OCI-LY3 (cell line): ENCODE measurements at regions not wholly inside any gene's neighbourhood (a gene's known extent, or its start where the extent isn't known, plus 50 kb on each side); places are given as distances from the start of the nearest gene placed in this dataset.

Experiments used
- H2AFZ ChIP-seq: fragments of 200-600, 300-600 bp; shearing (Covaris generic); 2 replicates; pipeline ENCODE4 v1.6.0; 2014; ENCODE audit warnings: antibody characterized with exemption, low read depth, low read length
- H3K27ac ChIP-seq: fragments of 200-600, 300-600 bp; sonication (generic); 2 replicates; pipeline ENCODE4 v1.5.1; 2014; ENCODE audit warnings: mild to moderate bottlenecking, low read length, moderate library complexity, mixed read lengths
- H3K27me3 ChIP-seq: fragments of 200-600, 300-600 bp; sonication (generic); 2 replicates; pipeline ENCODE4 v1.6.1; 2014; ENCODE audit warnings: low read depth, low read length, mixed read lengths
- H3K36me3 ChIP-seq: fragments of 200-600, 300-600 bp; sonication (generic); replicated peaks from 2 replicates; pipeline ENCODE3; 2014; ENCODE audit warnings: low read depth, low read length, mixed read lengths
- H3K4me1 ChIP-seq: fragments of 300-600, 200-600 bp; sonication (generic); 2 replicates; pipeline ENCODE4 v1.6.1; 2014; ENCODE audit warnings: low read length, mixed read lengths
- H3K4me2 ChIP-seq: fragments of 200-600, 300-600 bp; sonication (generic); 2 replicates; pipeline ENCODE4 v1.6.1; 2014; ENCODE audit warnings: low read length, mixed read lengths
- H3K4me3 ChIP-seq: fragments of 300-600, 200-600 bp; sonication (generic); 2 replicates; pipeline ENCODE4 v1.5.1; 2014; ENCODE audit warnings: antibody characterized with exemption, mild to moderate bottlenecking, low read length, moderate library complexity
- H3K79me2 ChIP-seq: fragments of 300-600, 200-600 bp; shearing (Covaris generic); 2 replicates; pipeline ENCODE4 v1.6.1; 2014; ENCODE audit warnings: mild to moderate bottlenecking, low read length, mixed read lengths
- H3K9ac ChIP-seq: fragments of 300-600, 200-600 bp; shearing (Covaris generic); 2 replicates; pipeline ENCODE4 v1.6.0; 2014; ENCODE audit warnings: mild to moderate bottlenecking, low read length, moderate library complexity
- H3K9me3 ChIP-seq: fragments of 200-600, 300-600 bp; shearing (Covaris generic); 2 replicates; pipeline ENCODE4 v1.6.1; 2014; ENCODE audit warnings: low read length, mixed read lengths; ENCODE audit not compliant: insufficient read depth
- H4K20me1 ChIP-seq: fragments of 200-600, 300-600 bp; sonication (generic); 2 replicates; pipeline ENCODE4 v1.6.1; 2016; ENCODE audit warnings: low read length, mixed read lengths; ENCODE audit not compliant: insufficient read depth
- EZH2phosphoT487 ChIP-seq: fragments of 200-600 bp; shearing (Covaris generic); IDR thresholded peaks from 2 replicates; pipeline ENCODE4 v1.6.1; 2018; ENCODE audit warnings: antibody characterized with exemption, mixed run types, low read depth
- TF ChIP-seq, protein P1 (sequence below): fragments of 200-600, 300-600 bp; sonication (generic); IDR thresholded peaks from 2 replicates; pipeline ENCODE4 v1.5.1; 2014; ENCODE audit warnings: antibody characterized with exemption, low read length, low read depth

DNA sequence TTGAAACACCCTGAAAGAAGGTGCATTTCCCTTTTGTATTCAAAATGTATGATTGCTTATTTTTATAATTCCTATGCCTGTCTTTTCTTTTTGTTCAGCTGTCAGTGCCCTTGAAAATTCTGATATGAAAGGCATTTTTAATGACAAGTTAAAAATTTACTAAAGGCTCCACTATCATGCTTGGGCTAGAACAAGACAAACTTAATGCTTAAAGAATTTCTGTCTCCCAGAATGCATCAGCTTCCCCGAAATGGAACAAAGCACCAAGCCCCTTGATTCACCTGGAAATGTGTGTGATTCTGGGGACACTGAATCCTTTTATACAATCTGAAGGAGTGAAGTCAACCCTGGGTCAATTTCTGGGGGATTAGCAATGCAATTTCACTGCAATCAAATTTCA is 457.5 kb downstream of the LMO4 start:
- no peaks in the 10 kb centered on the region; the same call in 1 of the 2 replicates for H3K4me1 ChIP-seq
- H2AFZ ChIP-seq: no peak overlapping the region
- H3K4me2 ChIP-seq: no peak overlapping the region
- no peaks in the 10 kb centered on the region; the same call in 1 of the 2 replicates for H3K27me3 ChIP-seq
- TF ChIP-seq, protein P1, sequence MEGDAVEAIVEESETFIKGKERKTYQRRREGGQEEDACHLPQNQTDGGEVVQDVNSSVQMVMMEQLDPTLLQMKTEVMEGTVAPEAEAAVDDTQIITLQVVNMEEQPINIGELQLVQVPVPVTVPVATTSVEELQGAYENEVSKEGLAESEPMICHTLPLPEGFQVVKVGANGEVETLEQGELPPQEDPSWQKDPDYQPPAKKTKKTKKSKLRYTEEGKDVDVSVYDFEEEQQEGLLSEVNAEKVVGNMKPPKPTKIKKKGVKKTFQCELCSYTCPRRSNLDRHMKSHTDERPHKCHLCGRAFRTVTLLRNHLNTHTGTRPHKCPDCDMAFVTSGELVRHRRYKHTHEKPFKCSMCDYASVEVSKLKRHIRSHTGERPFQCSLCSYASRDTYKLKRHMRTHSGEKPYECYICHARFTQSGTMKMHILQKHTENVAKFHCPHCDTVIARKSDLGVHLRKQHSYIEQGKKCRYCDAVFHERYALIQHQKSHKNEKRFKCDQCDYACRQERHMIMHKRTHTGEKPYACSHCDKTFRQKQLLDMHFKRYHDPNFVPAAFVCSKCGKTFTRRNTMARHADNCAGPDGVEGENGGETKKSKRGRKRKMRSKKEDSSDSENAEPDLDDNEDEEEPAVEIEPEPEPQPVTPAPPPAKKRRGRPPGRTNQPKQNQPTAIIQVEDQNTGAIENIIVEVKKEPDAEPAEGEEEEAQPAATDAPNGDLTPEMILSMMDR: no peak
- H3K9me3 ChIP-seq: no peaks in the 10 kb centered on the region
- no peak overlapping the region for H3K9ac ChIP-seq
- no peak overlapping the region for H3K27ac ChIP-seq
- no peaks in the 10 kb centered on the region for H4K20me1 ChIP-seq
- H3K4me3 ChIP-seq: no peak overlapping the region
- H3K36me3 ChIP-seq: no peaks in the 10 kb centered on the region
- no peaks in the 10 kb centered on the region for H3K79me2 ChIP-seq

DNA sequence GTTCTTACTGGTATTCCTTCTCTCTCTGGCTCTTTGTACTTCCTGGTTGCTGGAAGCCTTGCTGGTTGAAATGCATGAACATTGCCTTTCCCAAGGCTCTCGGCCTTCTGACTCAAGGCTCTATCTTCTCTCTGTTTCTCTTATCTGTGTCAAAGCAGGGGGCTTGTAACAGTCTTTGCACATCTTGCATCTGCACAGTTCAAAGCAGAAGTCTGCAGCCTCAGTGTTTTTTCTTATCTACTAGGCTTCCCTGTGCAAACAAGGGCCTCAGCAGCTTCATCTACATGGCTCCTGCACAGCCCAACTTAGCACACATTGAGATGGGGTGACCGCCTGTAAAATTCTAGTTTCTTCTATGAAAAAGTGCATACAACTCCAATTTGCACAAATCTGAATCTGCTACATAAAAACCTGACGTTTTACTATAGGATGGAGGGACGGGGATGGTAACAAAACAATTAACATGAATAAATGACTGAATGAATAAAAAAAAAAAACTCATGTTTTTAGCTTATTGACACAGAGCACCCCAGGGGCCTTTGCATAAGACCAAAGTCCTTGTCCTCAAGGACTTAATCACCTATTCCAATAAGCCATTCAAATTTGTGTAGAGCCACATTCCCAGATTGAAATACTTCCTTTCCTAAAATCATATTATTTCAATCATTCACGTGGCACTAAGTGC is 458.3 kb downstream of the LMO4 start:
- no peak overlapping the region for H2AFZ ChIP-seq
- no peak overlapping the region for H3K27ac ChIP-seq
- no peaks in the 10 kb centered on the region for H4K20me1 ChIP-seq
- H3K36me3 ChIP-seq: no peaks in the 10 kb centered on the region
- H3K9me3 ChIP-seq: no peaks in the 10 kb centered on the region
- H3K4me2 ChIP-seq: no peak overlapping the region
- TF ChIP-seq, protein P1: no peak
- no peak for TF ChIP-seq EZH2phosphoT487
- H3K27me3 ChIP-seq: no peaks in the 10 kb centered on the region; the same call in 1 of the 2 replicates
- no peaks in the 10 kb centered on the region for H3K79me2 ChIP-seq
- no peaks in the 10 kb centered on the region; the same call in 1 of the 2 replicates for H3K4me1 ChIP-seq
- no peak overlapping the region for H3K4me3 ChIP-seq
- H3K9ac ChIP-seq: no peak overlapping the region

DNA sequence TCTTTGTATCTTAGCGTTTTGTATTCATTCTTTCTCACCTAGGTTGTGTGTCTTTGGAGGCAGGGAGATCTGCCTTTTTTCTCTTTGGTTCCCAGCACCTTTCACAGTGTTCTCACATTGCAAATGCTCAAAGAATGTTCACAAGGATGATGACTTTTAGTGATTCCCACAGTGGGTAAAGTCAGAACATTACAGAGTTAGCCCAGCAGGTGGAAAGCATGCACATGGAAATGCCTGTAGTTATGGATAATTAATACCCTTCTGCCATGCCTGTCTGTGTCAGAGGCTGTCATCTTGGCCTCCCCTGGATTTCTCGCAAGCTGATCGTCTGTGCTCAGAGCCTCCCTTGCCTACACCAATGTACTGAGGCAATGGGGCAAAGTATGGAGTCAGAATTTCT is 458.9 kb downstream of the LMO4 start:
- Histone ChIP-seq H3K79me2 (no peaks in the 10 kb centered on the region), H3K4me2 (no peak overlapping the region), H3K4me3 (no peak overlapping the region), H3K27me3 (no peaks in the 10 kb centered on the region; the same call in 1 of the 2 replicates), H3K9ac (no peak overlapping the region), H2AFZ (no peak overlapping the region), H3K36me3 (no peaks in the 10 kb centered on the region), H3K9me3 (no peaks in the 10 kb centered on the region), H3K27ac (no peak overlapping the region), H4K20me1 (no peaks in the 10 kb centered on the region), H3K4me1 (no peaks in the 10 kb centered on the region; the same call in 1 of the 2 replicates)
- no peak for TF ChIP-seq EZH2phosphoT487
- TF ChIP-seq, protein P1: no peak

DNA sequence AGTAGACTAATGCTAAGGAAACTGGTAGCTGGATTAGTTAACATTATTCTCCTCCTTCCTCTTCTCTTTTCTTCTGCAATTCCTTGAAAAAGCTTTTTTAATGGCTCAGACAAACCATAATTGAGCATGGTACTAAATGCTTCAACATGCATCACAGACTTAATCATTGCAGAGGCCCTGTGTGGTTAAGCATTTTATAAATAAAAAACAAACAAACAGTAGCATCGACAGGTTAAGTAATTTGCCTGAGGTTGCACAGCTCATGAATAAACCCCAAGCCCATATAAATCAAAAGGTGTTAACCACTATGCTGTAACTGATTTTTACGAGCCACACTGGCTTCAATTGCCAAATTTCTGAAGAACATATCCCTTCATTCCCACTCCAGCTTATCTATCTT is 462.1 kb downstream of the LMO4 start:
- Histone ChIP-seq H3K9me3 (no peaks in the 10 kb centered on the region), H3K36me3 (no peaks in the 10 kb centered on the region), H3K4me2 (no peak overlapping the region), H3K4me1 (no peaks in the 10 kb centered on the region), H3K9ac (no peak overlapping the region), H3K4me3 (no peak overlapping the region), H3K79me2 (no peaks in the 10 kb centered on the region), H3K27me3 (no peaks in the 10 kb centered on the region; the same call in 1 of the 2 replicates), H4K20me1 (no peaks in the 10 kb centered on the region), H2AFZ (no peak overlapping the region), H3K27ac (no peak overlapping the region)
- no peak for TF ChIP-seq EZH2phosphoT487
- TF ChIP-seq, protein P1: no peak
